HG02798 (cell line): ENCODE measurements at regions not wholly inside any gene's neighbourhood (a gene's known extent, or its start where the extent isn't known, plus 50 kb on each side); places are given as distances from the start of the nearest gene placed in this dataset.

Experiments
- ATAC-seq: cut with Tn5 transposase; IDR thresholded peaks from one replicate; pipeline ENCODE4 v1.9.1; 2021; ENCODE audit warnings: mild to moderate bottlenecking; ENCODE audit not compliant: unreplicated experiment, poor library complexity

- no peak for ATAC-seq
Measured at GRCh38 chr4:165663411-165663810, 209.6 kb upstream of the TLL1 start.

- ATAC-seq, result no peak
Measured at GRCh38 chr4:165666836-165667235, 206.2 kb upstream of the TLL1 start.

GRCh38 chr4:165667969-165668368 lies 205.1 kb upstream of the TLL1 start:
- ATAC-seq, result no peak

- ATAC-seq, result no peak
Measured at GRCh38 chr4:165668694-165669093, 204.3 kb upstream of the TLL1 start.

- no peak for ATAC-seq
Measured at GRCh38 chr4:165677081-165677480, 196.0 kb upstream of the TLL1 start.

GRCh38 chr4:165678236-165678935 lies 194.7 kb upstream of the TLL1 start:
- no peak for ATAC-seq

GRCh38 chr4:165678936-165679325 lies 194.1 kb upstream of the TLL1 start:
- ATAC-seq, result no peak

GRCh38 chr4:165680821-165681220 lies 192.2 kb upstream of the TLL1 start:
- no peak for ATAC-seq

- ATAC-seq, result no peak
Measured at GRCh38 chr4:165682611-165683010, 190.4 kb upstream of the TLL1 start.

GRCh38 chr4:165684177-165684805 lies 188.7 kb upstream of the TLL1 start:
- no peak for ATAC-seq

GRCh38 chr4:165686756-165687155 lies 186.3 kb upstream of the TLL1 start:
- ATAC-seq, result no peak

- ATAC-seq, result no peak
Measured at GRCh38 chr4:165689159-165689558, 183.9 kb upstream of the TLL1 start.

GRCh38 chr4:165692082-165692481 lies 181.0 kb upstream of the TLL1 start:
- ATAC-seq, result no peak

GRCh38 chr4:165698272-165698671 lies 174.8 kb upstream of the TLL1 start:
- ATAC-seq, result no peak

- no peak for ATAC-seq
Measured at GRCh38 chr4:165699055-165699454, 174.0 kb upstream of the TLL1 start.

GRCh38 chr4:165700855-165701254 lies 172.2 kb upstream of the TLL1 start:
- peak; percentile 51 for ATAC-seq

- no peak for ATAC-seq
Measured at GRCh38 chr4:165707128-165707527, 165.9 kb upstream of the TLL1 start.

GRCh38 chr4:165709516-165709915 lies 163.5 kb upstream of the TLL1 start:
- ATAC-seq, result no peak

- ATAC-seq, result no peak
Measured at GRCh38 chr4:165709973-165710526, 163.0 kb upstream of the TLL1 start.

GRCh38 chr4:165711436-165711835 lies 161.6 kb upstream of the TLL1 start:
- ATAC-seq, result no peak

- no peak for ATAC-seq
Measured at GRCh38 chr4:165711912-165712311, 161.1 kb upstream of the TLL1 start.

GRCh38 chr4:165714650-165715049 lies 158.4 kb upstream of the TLL1 start:
- no peak for ATAC-seq
